Right renal pelvis (tissue), 4 donors: ENCODE measurements at regions not wholly inside any gene's neighbourhood (a gene's known extent, or its start where the extent isn't known, plus 50 kb on each side); places are given as distances from the start of the nearest gene placed in this dataset.
"Not testable (repeated sequence)": the region's sequence is repeated elsewhere in the genome, so short reads cannot be mapped to it uniquely, and the experiment has no call there.

Experiments
- DNase-seq, 4 donors: peaks; one replicate each; pipeline ENCODE4 v3.0.0-alpha.2; 2013; ENCODE audit warnings: low read depth in 4 of 4, low spot score in 3 of 4, missing footprints in 1 of 4

- DNase-seq: peak in 1 of 4 donors; percentile 37
Measured at GRCh38 chr20:1757606-1758512, 100.3 kb upstream of the SIRPG start.

- DNase-seq: no peak
Measured at GRCh38 chr20:1757072-1757471, 99.5 kb upstream of the SIRPG start.

GRCh38 chr20:1754749-1755148 lies 97.2 kb upstream of the SIRPG start:
- DNase-seq: no peak

GRCh38 chr20:1754306-1754705 lies 96.7 kb upstream of the SIRPG start:
- DNase-seq: no peak

- DNase-seq: no peak
Measured at GRCh38 chr20:1752045-1752444, 94.5 kb upstream of the SIRPG start.

- DNase-seq: no peak
Measured at GRCh38 chr20:1748777-1749176, 91.2 kb upstream of the SIRPG start.

- DNase-seq: no peak
Measured at GRCh38 chr20:1747953-1748577, 90.5 kb upstream of the SIRPG start.

- DNase-seq: not testable (repeated sequence)
Measured at GRCh38 chr20:1742049-1742434, 84.5 kb upstream of the SIRPG start.

- DNase-seq: no peak
Measured at GRCh38 chr20:1741309-1742048, 83.9 kb upstream of the SIRPG start.

- DNase-seq: no peak
Measured at GRCh38 chr20:1737134-1737533, 79.6 kb upstream of the SIRPG start.

GRCh38 chr20:1735417-1736089 lies 78.0 kb upstream of the SIRPG start:
- DNase-seq: no peak

- no peak for DNase-seq
Measured at GRCh38 chr20:1734269-1734858, 76.8 kb upstream of the SIRPG start.

- DNase-seq: not testable (repeated sequence)
Measured at GRCh38 chr20:1731828-1732375, 74.3 kb upstream of the SIRPG start.

GRCh38 chr20:1730981-1731711 lies 73.6 kb upstream of the SIRPG start:
- not testable (repeated sequence) for DNase-seq

- DNase-seq: not testable (repeated sequence)
Measured at GRCh38 chr20:1727303-1727702, 69.7 kb upstream of the SIRPG start.

GRCh38 chr20:1724901-1725300 lies 67.3 kb upstream of the SIRPG start:
- DNase-seq: no peak

GRCh38 chr20:1722513-1723050 lies 65.0 kb upstream of the SIRPG start:
- DNase-seq: no peak

- no peak for DNase-seq
Measured at GRCh38 chr20:1721687-1722512, 64.3 kb upstream of the SIRPG start.
